IMR-90 (cell line): ENCODE measurements at regions not wholly inside any gene's neighbourhood (a gene's known extent, or its start where the extent isn't known, plus 50 kb on each side); places are given as distances from the start of the nearest gene placed in this dataset.

ENCODE experiments used
- ATAC-seq: fragments of 200-7000 bp; cut with Tn5 transposase; 2 replicates; pipeline ENCODE4 v1.9.1; 2020; ENCODE audit warnings: low read depth, mild to moderate bottlenecking, moderate library complexity
- BruUV-seq: library from RNA; stranded (reverse); fragments of 400-500 nt; replicated peaks from 2 replicates; lab custom pipeline; 2021; lab: Mats Ljungman, UMichigan
- CTCF ChIA-PET: fragments of 300-600 bp; formaldehyde crosslinking; extraction: SDS; loops from one replicate; lab custom pipeline; 2021; ENCODE audit warnings: antibody characterized with exemption; lab: Yijun Ruan, JAX
- POLR2A ChIA-PET: fragments of 300-600 bp; sonication (Branson Sonifier 250); formaldehyde crosslinking; loops from one replicate; lab custom pipeline; 2022; ENCODE audit warnings: antibody characterized with exemption; ENCODE audit not compliant: unreplicated experiment; lab: Charles Lee
- DNase-seq: peaks from one replicate; pipeline ENCODE4 v3.0.0; 2013
- H2AFZ ChIP-seq: replicated peaks from 2 replicates; pipeline ENCODE3; 2013; ENCODE audit warnings: low read length, mild to moderate bottlenecking; ENCODE audit not compliant: poor library complexity
- H2AK5ac ChIP-seq: 2 replicates; pipeline ENCODE4 v1.6.1; 2013; ENCODE audit warnings: low read depth, low read length, inconsistent platforms
- H2AK9ac ChIP-seq: replicated peaks from 2 replicates; pipeline ENCODE3; 2013; ENCODE audit warnings: mild to moderate bottlenecking, low read depth, low read length, moderate library complexity; ENCODE audit not compliant: poor library complexity
- H2BK120ac ChIP-seq: 2 replicates; pipeline ENCODE4 v1.6.1; 2013; ENCODE audit warnings: low read depth, low read length, inconsistent platforms
- H2BK15ac ChIP-seq: 3 replicates; pipeline ENCODE4 v1.6.1; 2013; ENCODE audit warnings: low read depth, low read length, inconsistent platforms
- H2BK20ac ChIP-seq: 2 replicates; pipeline ENCODE4 v1.6.1; 2013; ENCODE audit warnings: low read depth, mild to moderate bottlenecking, inconsistent platforms, low read length, moderate library complexity
- H2BK5ac ChIP-seq: 2 replicates; pipeline ENCODE4 v1.6.1; 2013; ENCODE audit warnings: mild to moderate bottlenecking, low read depth, low read length, inconsistent platforms; ENCODE audit not compliant: poor library complexity, severe bottlenecking
- H3K14ac ChIP-seq: replicated peaks from 2 replicates; pipeline ENCODE4 v1.6.1; 2013; ENCODE audit warnings: low read depth, low read length, inconsistent platforms
- H3K18ac ChIP-seq: 2 replicates; pipeline ENCODE4 v1.6.1; 2013; ENCODE audit warnings: low read depth, low read length, control low read depth
- H3K23ac ChIP-seq: 2 replicates; pipeline ENCODE4 v1.6.1; 2013; ENCODE audit warnings: low read depth, low read length, inconsistent platforms
- H3K27ac ChIP-seq: 2 replicates; pipeline ENCODE4 v1.5.1; 2013; ENCODE audit warnings: mild to moderate bottlenecking, control low read depth, low read length; ENCODE audit not compliant: insufficient read depth
- H3K27me3 ChIP-seq: 2 replicates; pipeline ENCODE4 v1.6.1; 2013; ENCODE audit warnings: low read length; ENCODE audit not compliant: control insufficient read depth, insufficient read depth
- H3K36me3 ChIP-seq: 2 replicates; pipeline ENCODE4 v1.6.1; 2013; ENCODE audit warnings: low read length, mixed read lengths; ENCODE audit not compliant: control insufficient read depth, insufficient read depth
- H3K4ac ChIP-seq: 2 replicates; pipeline ENCODE4 v1.6.1; 2013; ENCODE audit warnings: low read depth, low read length, inconsistent platforms
- H3K4me1 ChIP-seq: 2 replicates; pipeline ENCODE4 v1.6.1; 2013; ENCODE audit warnings: low read length, mixed read lengths; ENCODE audit not compliant: control insufficient read depth, insufficient read depth
- H3K4me2 ChIP-seq: 2 replicates; pipeline ENCODE4 v1.6.1; 2013; ENCODE audit warnings: low read depth, mild to moderate bottlenecking, control low read depth, low read length, moderate library complexity
- H3K4me3 ChIP-seq: 2 replicates; pipeline ENCODE4 v1.5.1; 2013; ENCODE audit warnings: low read depth, mild to moderate bottlenecking, control low read depth, low read length, moderate library complexity; ENCODE audit not compliant: insufficient read depth
- H3K56ac ChIP-seq: 2 replicates; pipeline ENCODE4 v1.6.1; 2013; ENCODE audit warnings: low read length, inconsistent platforms; ENCODE audit not compliant: insufficient read depth; ENCODE audit errors: extremely low read depth
- H3K79me1 ChIP-seq, 2 experiments: 2 replicates each; pipeline ENCODE4 v1.6.1; 2013; ENCODE audit warnings: low read length in 2 of 2, inconsistent platforms in 1 of 2, low read depth in 1 of 2
- H3K9ac ChIP-seq: 2 replicates; pipeline ENCODE4 v1.6.1; 2013; ENCODE audit warnings: low read depth, low read length, control low read depth
- H3K9me1 ChIP-seq: 2 replicates; pipeline ENCODE4 v1.6.1; 2013; ENCODE audit warnings: low read length, inconsistent platforms; ENCODE audit not compliant: insufficient read depth
- H3K9me3 ChIP-seq: 2 replicates; pipeline ENCODE4 v1.6.1; 2013; ENCODE audit warnings: low read length; ENCODE audit not compliant: control insufficient read depth, insufficient read depth
- H4K20me1 ChIP-seq: 2 replicates; pipeline ENCODE4 v1.6.1; 2013; ENCODE audit warnings: low read length, inconsistent platforms; ENCODE audit not compliant: insufficient read depth
- H4K5ac ChIP-seq: 2 replicates; pipeline ENCODE4 v1.6.1; 2013; ENCODE audit warnings: mild to moderate bottlenecking, low read depth, low read length, control low read depth
- H4K8ac ChIP-seq, 2 experiments: 2 replicates each; pipeline ENCODE4 v1.6.1; 2013; ENCODE audit warnings: low read depth in 2 of 2, low read length in 2 of 2, control low read depth in 1 of 2, inconsistent platforms in 1 of 2
- H4K91ac ChIP-seq: 2 replicates; pipeline ENCODE4 v1.6.1; 2013; ENCODE audit warnings: low read depth, low read length, inconsistent platforms; ENCODE audit not compliant: insufficient read depth
- CHD1 ChIP-seq: IDR thresholded peaks from 2 replicates; pipeline ENCODE4 v1.6.1; 2012; ENCODE audit warnings: low read depth, low read length, improper control_type of control experiment
- FOS ChIP-seq: fragments of 150-350 bp; IDR thresholded peaks from 2 replicates; pipeline ENCODE4 v1.6.1; 2016; ENCODE audit warnings: low read depth, low read length
- WGBS, 2 experiments: methylation state at CpG; one replicate each; pipeline versions ENCODE4 v1.1.5 to v1.1.7; 2013; ENCODE audit warnings: missing lambda C conversion rate in 2 of 2; ENCODE audit not compliant: insufficient read length in 1 of 2; ENCODE audit errors: extremely low coverage in 2 of 2; 5-methylcytosine and 5-hydroxymethylcytosine counted together
- dilution Hi-C: fragments of 300-500 bp; cut with HindIII; formaldehyde crosslinking; loops from one replicate; pipeline ENCODE4 v1.14.3; 2018; ENCODE audit warnings: low sequenced_read_pairs; ENCODE audit not compliant: unreplicated experiment
- in situ Hi-C: fragments of 300-500 bp; cut with MboI; formaldehyde crosslinking; loops from 3 replicates; pipeline ENCODE4 v1.14.3; 2019; ENCODE audit warnings: low sequenced_read_pairs, inconsistent platforms, mixed read lengths
- intact Hi-C: fragments of 100-400 bp; cut with micrococcal nuclease; formaldehyde crosslinking; loops from 2 replicates; pipeline ENCODE4 v1.10.0; 2022

GRCh38 chr17:13735444-13735843, 133.7 kb upstream of the HS3ST3A1 start:
- no peak overlapping the region for H3K4ac ChIP-seq
- CTCF ChIA-PET = no interaction called here
- BruUV-seq = no TSS peak

More at GRCh38 chr17:13735444-13735843, 133.7 kb upstream of the HS3ST3A1 start:
- H3K27ac ChIP-seq = no peak overlapping the region
- H4K20me1 ChIP-seq = no peaks in the 10 kb centered on the region
- DNase-seq (peak; percentile 5), ATAC-seq (no peak)
- H3K4me2 ChIP-seq = no peak overlapping the region
- H4K91ac ChIP-seq = no peak overlapping the region
- no CpG with 5 or more reads among the region's 2 CpGs for WGBS, 2 experiments
- H4K8ac ChIP-seq = no peak overlapping the region
- intact Hi-C loops = no loop called here
- H2BK5ac ChIP-seq = no peak overlapping the region
- no peaks in the 10 kb centered on the region; the same call in 1 of the 2 replicates for H3K4me1 ChIP-seq
- no peak overlapping the region for H3K14ac ChIP-seq
- no peaks in the 10 kb centered on the region for H3K79me1 ChIP-seq
- no peak overlapping the region for H3K18ac ChIP-seq
- no peaks in the 10 kb centered on the region for H3K36me3 ChIP-seq
- no peak overlapping the region for H3K56ac ChIP-seq
- H3K23ac ChIP-seq = no peak overlapping the region
- H4K5ac ChIP-seq = no peak overlapping the region
- H3K9ac ChIP-seq = no peak overlapping the region
- no peak overlapping the region for H2AK9ac ChIP-seq
- TF ChIP-seq FOS (no peak), CHD1 (no peak)
- dilution Hi-C loops = no loop called here
- no peaks in the 10 kb centered on the region for H3K9me1 ChIP-seq
- H2BK20ac ChIP-seq = no peak overlapping the region
- H3K4me3 ChIP-seq = no peak overlapping the region
- H3K27me3 ChIP-seq = no peaks in the 10 kb centered on the region
- in situ Hi-C loops = no loop called here
- no peak overlapping the region for H2AK5ac ChIP-seq
- no peak overlapping the region for H2BK120ac ChIP-seq
- peaks cover 3% of the 10 kb centered on the region; the same call in 1 of the 2 replicates for H3K9me3 ChIP-seq
- H2AFZ ChIP-seq = no peak overlapping the region
- H2BK15ac ChIP-seq = no peak overlapping the region
- POLR2A ChIA-PET = interaction anchor here (0.6 kb wide), 1 partner anchor 595 kb away, joined by 4 read pairs; no protein-coding TSS in a partner anchor
